ENCODE measurements at regions not wholly inside any gene's neighbourhood (a gene's known extent, or its start where the extent isn't known, plus 50 kb on each side); places are given as distances from the start of the nearest gene placed in this dataset.

DNA sequence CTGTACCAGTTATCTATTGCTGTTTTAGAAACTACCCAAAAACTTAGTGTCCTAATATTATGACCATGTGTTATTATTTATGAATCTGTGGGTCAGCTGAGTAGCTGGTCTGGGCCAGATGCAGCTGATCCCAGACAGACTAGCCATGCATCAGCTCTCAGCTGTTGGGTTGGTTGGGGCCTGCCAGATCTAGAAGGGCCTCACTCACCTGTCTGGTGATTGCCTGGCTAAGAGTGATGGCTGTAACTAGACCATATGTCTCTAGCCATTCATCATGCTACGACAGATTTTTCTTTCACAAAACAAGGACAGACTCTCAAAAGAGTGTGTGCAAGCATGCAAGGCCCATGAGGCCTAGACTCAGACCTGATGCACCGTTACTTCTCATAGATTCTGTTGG lies 403.2 kb downstream of the SAMD5 start:
- Histone ChIP-seq H3K79me2 (ENCODE audit: control insufficient read depth in 1 of 2, insufficient read depth in 2 of 2, low read length in 2 of 2) (no peaks in the 10 kb centered on the region), H4K20me1 (replicated peaks in 1 of 2; ENCODE audit: control insufficient read depth in 1 of 2, insufficient read depth in 2 of 2, low read length in 2 of 2) (peaks cover 0 to 1% of the 10 kb centered on the region in 2 experiments), H2AFZ (ENCODE audit: low read length) (no peak overlapping the region), H3K36me3 (ENCODE audit: control insufficient read depth in 2 of 4, insufficient read depth in 4 of 4, low read length in 3 of 4) (no peaks in the 10 kb centered on the region), H3K18ac (ENCODE audit: extremely low read depth, low read length) (no peak overlapping the region), H3K4me3 (ENCODE audit: extremely low read depth in 1 of 4, insufficient read depth in 2 of 4, low read depth in 3 of 4, low read length in 4 of 4) (no peak overlapping the region), H3K23ac (ENCODE audit: insufficient read length) (no peak overlapping the region), H3K4ac (replicated peaks; ENCODE audit: insufficient read length, low read depth, low read length) (no peak overlapping the region), H2BK20ac (ENCODE audit: low read length) (no peak overlapping the region), H2BK5ac (ENCODE audit: low read depth, low read length) (no peak overlapping the region), H4K91ac (replicated peaks; ENCODE audit: insufficient read length, low read length) (no peak overlapping the region), H3K79me1 (ENCODE audit: low read depth, low read length) (no peaks in the 10 kb centered on the region), H3K27me3 (replicated peaks in 1 of 4; ENCODE audit: control insufficient read depth in 3 of 4, extremely low read depth in 1 of 4, insufficient read depth in 3 of 4, low read length in 3 of 4) (no peaks in the 10 kb centered on the region), H2BK15ac (ENCODE audit: low read length) (no peak overlapping the region), H3K4me1 (replicated peaks in 1 of 4; ENCODE audit: control insufficient read depth in 3 of 4, insufficient read depth in 4 of 4, low read length in 3 of 4) (no peaks in the 10 kb centered on the region), H3K56ac (replicated peaks; ENCODE audit: insufficient read length, low read depth, low read length) (no peak overlapping the region), H2BK12ac (ENCODE audit: low read depth, low read length) (no peak overlapping the region), H3K9me3 (ENCODE audit: insufficient read depth in 2 of 2, low read depth in 1 of 2, low read length in 1 of 2) (no peaks in the 10 kb centered on the region), H3K9ac (replicated peaks in 1 of 4; ENCODE audit: extremely low read depth in 1 of 4, low read depth in 3 of 4, low read length in 3 of 4) (no peak overlapping the region), H4K5ac (ENCODE audit: insufficient read length, low read depth, low read length) (no peak overlapping the region), H3K14ac (ENCODE audit: insufficient read length) (no peak overlapping the region), H3K23me2 (ENCODE audit: low read depth, low read length) (no peaks in the 10 kb centered on the region), H2BK120ac (replicated peaks; ENCODE audit: low read depth, low read length) (no peak overlapping the region), H2AK5ac (ENCODE audit: low read depth, low read length) (no peak overlapping the region), H3K4me2 (ENCODE audit: insufficient read depth in 1 of 2, low read depth in 2 of 2, low read length in 2 of 2) (no peak overlapping the region), H4K8ac (ENCODE audit: extremely low read depth, insufficient read depth, low read length) (no peak overlapping the region), H3K27ac (ENCODE audit: low read depth, low read length) (no peak overlapping the region)
- no peak for DNase-seq (ENCODE audit: low read depth in 1 of 2, low spot score in 2 of 2)
- POLR2A ChIA-PET (ENCODE audit: partially characterized antibody): no interaction called here
- CTCF ChIA-PET (ENCODE audit: partially characterized antibody): interaction anchor here (0.7 to 1.4 kb wide), 2 partner anchors 12 to 97 kb away, joined by 3 read pairs; no protein-coding TSS in a partner anchor
- 89% methylated on average over 1 of the region's 2 CpGs; no CpG with 5 or more reads in 1 of the 2 experiments for WGBS, 2 experiments (ENCODE audit: extremely low coverage in 1 of 2, insufficient coverage in 1 of 2, insufficient read length in 1 of 2, insufficient replicate concordance in 2 of 2, low coverage in 1 of 2, low lambda C conversion rate in 2 of 2, missing lambda C conversion rate in 1 of 2)
- no peak for FAIRE-seq
- TF ChIP-seq GABPA (IDR thresholded peaks at IDR 0.05; ENCODE audit: borderline replicate concordance, insufficient read depth, low read length) (no peak), CREB1 (IDR thresholded peaks at IDR 0.05) (no peak), KDM4A (IDR thresholded peaks at IDR 0.05; ENCODE audit: low read depth, low read length, severe bottlenecking) (no peak), TBP (IDR thresholded peaks at IDR 0.05; ENCODE audit: low read depth, low read length) (no peak), ASH2L (IDR thresholded peaks at IDR 0.05; ENCODE audit: low read length) (no peak), POLR2A (IDR thresholded peaks at IDR 0.05; ENCODE audit: control extremely low read depth in 1 of 2, low read depth in 2 of 2, low read length in 2 of 2) (no peak), BCL11A (IDR thresholded peaks at IDR 0.05; ENCODE audit: low read depth in 2 of 2, low read length in 2 of 2) (no peak), SRF (IDR thresholded peaks at IDR 0.05; ENCODE audit: low read depth, low read length) (no peak), EGR1 (IDR thresholded peaks at IDR 0.05; ENCODE audit: borderline replicate concordance, low read depth, low read length) (no peak), RNF2 (IDR thresholded peaks at IDR 0.05; ENCODE audit: borderline replicate concordance, low read depth, low read length, missing control alignments, poor library complexity, severe bottlenecking) (no peak), RXRA (IDR thresholded peaks at IDR 0.05; ENCODE audit: insufficient read depth, low read depth, low read length) (no peak)

Data from H1 (cell line).